ENCODE measurements at regions not wholly inside any gene's neighbourhood (a gene's known extent, or its start where the extent isn't known, plus 50 kb on each side); places are given as distances from the start of the nearest gene placed in this dataset.
A peak's percentile ranks its signal among the peaks of the same experiment; 100 is the strongest.
"Not testable (repeated sequence)": the region's sequence is repeated elsewhere in the genome, so short reads cannot be mapped to it uniquely, and the experiment has no call there.

DNA sequence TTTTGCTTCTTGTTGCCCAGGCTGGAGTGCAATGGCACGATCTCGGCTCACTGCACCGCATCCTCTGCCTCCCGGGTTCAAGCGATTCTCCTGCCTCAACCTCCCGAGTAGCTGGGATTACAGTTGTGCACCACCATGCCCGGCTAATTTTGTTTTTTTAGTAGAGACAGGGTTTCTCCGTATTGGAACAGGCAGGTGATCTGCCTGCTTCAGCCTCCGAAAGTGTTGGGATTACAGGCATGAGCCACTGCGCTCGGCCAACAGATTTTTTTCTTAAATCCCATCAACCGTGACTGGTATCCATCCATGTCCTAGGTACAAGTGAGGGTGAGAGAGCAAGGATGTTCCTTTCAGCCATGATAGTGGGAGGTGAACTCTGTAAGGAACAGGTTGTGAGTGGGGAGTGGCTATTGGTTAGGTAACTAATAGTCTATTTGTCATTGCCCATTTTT is 103.8 kb upstream of the TPTE start:
- H3K9me3 ChIP-seq (replicated peaks; ENCODE audit: control insufficient read depth, insufficient read depth, low read depth, low read length); H3K27ac ChIP-seq (ENCODE audit: extremely low read depth, low read depth, low read length); H3K4me1 ChIP-seq (replicated peaks in 1 of 2; ENCODE audit: control insufficient read depth in 2 of 2, insufficient read depth in 2 of 2, low read length in 2 of 2); H2AFZ ChIP-seq (ENCODE audit: low read depth, low read length); ATAC-seq; H3K9ac ChIP-seq (ENCODE audit: insufficient read depth in 1 of 2, low read depth in 2 of 2, low read length in 2 of 2); BruUV-seq (replicated peaks); in situ Hi-C loops (cut with MboI); intact Hi-C loops (cut with micrococcal nuclease); H3K27me3 ChIP-seq (ENCODE audit: control insufficient read depth in 2 of 2, insufficient read depth in 2 of 2, low read length in 2 of 2); FAIRE-seq; POLR2A ChIA-PET; H3K9me1 ChIP-seq (ENCODE audit: control insufficient read depth, insufficient read depth, low read length); H4K20me1 ChIP-seq (replicated peaks; ENCODE audit: control insufficient read depth, insufficient read depth, low read length); H3K4me2 ChIP-seq (ENCODE audit: insufficient read depth, low read length); H3K4me3 ChIP-seq; CTCF ChIA-PET (ENCODE audit: low intra/inter-chr PET ratio); TF ChIP-seq ATF1 (tag; IDR thresholded peaks at IDR 0.05): not testable (repeated sequence)
- DNase-seq (ENCODE audit: extremely low read depth in 1 of 4, low spot score in 3 of 4) = peak in 1 of 4 experiments; percentile 36
- H3K79me2 ChIP-seq (ENCODE audit: control insufficient read depth, insufficient read depth, low read length) = peaks cover 66% of the 10 kb centered on the region
- 0 out of 2 replicates have a peak, but pooled peaks have one; percentile 1 for TF ChIP-seq ATF1 (CRISPR knock-in tag; IDR thresholded peaks at IDR 0.05)
- TF ChIP-seq, protein P1, sequence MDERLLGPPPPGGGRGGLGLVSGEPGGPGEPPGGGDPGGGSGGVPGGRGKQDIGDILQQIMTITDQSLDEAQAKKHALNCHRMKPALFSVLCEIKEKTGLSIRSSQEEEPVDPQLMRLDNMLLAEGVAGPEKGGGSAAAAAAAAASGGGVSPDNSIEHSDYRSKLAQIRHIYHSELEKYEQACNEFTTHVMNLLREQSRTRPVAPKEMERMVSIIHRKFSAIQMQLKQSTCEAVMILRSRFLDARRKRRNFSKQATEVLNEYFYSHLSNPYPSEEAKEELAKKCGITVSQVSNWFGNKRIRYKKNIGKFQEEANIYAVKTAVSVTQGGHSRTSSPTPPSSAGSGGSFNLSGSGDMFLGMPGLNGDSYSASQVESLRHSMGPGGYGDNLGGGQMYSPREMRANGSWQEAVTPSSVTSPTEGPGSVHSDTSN (CRISPR knock-in tag; IDR thresholded peaks at IDR 0.05; ENCODE audit: low read depth) = 0 out of 2 replicates have a peak, but pooled peaks have one; percentile 25
- TF ChIP-seq, protein P1 (tag; conservative IDR thresholded peaks at IDR 0.05; ENCODE audit: low read depth) = not testable (repeated sequence)
- TF ChIP-seq ZNF639 (CRISPR knock-in tag; conservative IDR thresholded peaks at IDR 0.05 in 1 of 2, IDR thresholded peaks at IDR 0.05 in 1 of 2) = 0 out of 4 replicates have a peak, but pooled peaks of 1 of the 2 experiments have one; percentile 3
- H3K36me3 ChIP-seq (ENCODE audit: control insufficient read depth, insufficient read depth, low read length) = peaks cover 23% of the 10 kb centered on the region; the same call in 1 of the 3 replicates
- 13% methylated on average over 12 of the region's 12 CpGs for WGBS (ENCODE audit: insufficient coverage, low coverage, missing lambda C conversion rate)
